GM19324 (cell line): ENCODE measurements at regions not wholly inside any gene's neighbourhood (a gene's known extent, or its start where the extent isn't known, plus 50 kb on each side); places are given as distances from the start of the nearest gene placed in this dataset.

ENCODE experiments used
- ATAC-seq: cut with Tn5 transposase; IDR thresholded peaks from one replicate; pipeline ENCODE4 v1.9.1; 2021; ENCODE audit warnings: mild to moderate bottlenecking, moderate library complexity; ENCODE audit not compliant: unreplicated experiment, low FRiP score

- no peak for ATAC-seq
Observed at GRCh38 chr17:77723071-77723908, 235.2 kb upstream of the TNRC6C start.

GRCh38 chr17:77723909-77724875, 234.3 kb upstream of the TNRC6C start:
- ATAC-seq: no peak

GRCh38 chr17:77724876-77725615, 233.5 kb upstream of the TNRC6C start:
- ATAC-seq: no peak

- ATAC-seq: no peak
Observed at GRCh38 chr17:77725846-77726245, 232.7 kb upstream of the TNRC6C start.

GRCh38 chr17:77726549-77727006, 231.9 kb upstream of the TNRC6C start:
- ATAC-seq: no peak

- no peak for ATAC-seq
Observed at GRCh38 chr17:77727037-77727615, 231.4 kb upstream of the TNRC6C start.

- ATAC-seq: no peak
Observed at GRCh38 chr17:77728474-77728795, 230.1 kb upstream of the TNRC6C start.

- no peak for ATAC-seq
Observed at GRCh38 chr17:77728871-77729270, 229.6 kb upstream of the TNRC6C start.

- no peak for ATAC-seq
Observed at GRCh38 chr17:77729587-77729986, 228.9 kb upstream of the TNRC6C start.

- ATAC-seq: no peak
Observed at GRCh38 chr17:77730376-77730775, 228.1 kb upstream of the TNRC6C start.

GRCh38 chr17:77733576-77734296, 224.8 kb upstream of the TNRC6C start:
- no peak for ATAC-seq

- ATAC-seq: no peak
Observed at GRCh38 chr17:77734371-77735080, 224.0 kb upstream of the TNRC6C start.

GRCh38 chr17:77735081-77735565, 223.4 kb upstream of the TNRC6C start:
- no peak for ATAC-seq

- no peak for ATAC-seq
Observed at GRCh38 chr17:77735566-77736198, 222.8 kb upstream of the TNRC6C start.

GRCh38 chr17:77736199-77736585, 222.3 kb upstream of the TNRC6C start:
- no peak for ATAC-seq

GRCh38 chr17:77736721-77737120, 221.8 kb upstream of the TNRC6C start:
- ATAC-seq: no peak

- no peak for ATAC-seq
Observed at GRCh38 chr17:77737442-77738265, 220.8 kb upstream of the TNRC6C start.
